GM12878 (cell line): ENCODE measurements at regions not wholly inside any gene's neighbourhood (a gene's known extent, or its start where the extent isn't known, plus 50 kb on each side); places are given as distances from the start of the nearest gene placed in this dataset.

Source experiments
- ATAC-seq: fragments of 200-7000 bp; cut with Tn5 transposase; 3 replicates; pipeline ENCODE4 v1.9.1; 2020; ENCODE audit warnings: mild to moderate bottlenecking, moderate library complexity
- BruUV-seq: library from RNA; stranded (reverse); fragments of 400-500 nt; replicated peaks from 2 replicates; lab custom pipeline; 2021; lab: Mats Ljungman, UMichigan
- CTCF ChIA-PET: fragments of 300-600 bp; sonication (Branson Sonifier 250); formaldehyde crosslinking; extraction: SDS; loops from one replicate; lab custom pipeline; 2021; ENCODE audit warnings: inconsistent platforms; lab: Yijun Ruan, JAX
- POLR2A ChIA-PET: fragments of 350-600 bp; formaldehyde crosslinking; extraction: SDS; loops from one replicate; lab custom pipeline; 2021; ENCODE audit warnings: inconsistent platforms; lab: Charles Lee
- RAD21 ChIA-PET: fragments of 300-600 bp; sonication (Branson Sonifier 250); formaldehyde crosslinking; loops from one replicate; lab custom pipeline; 2023; ENCODE audit warnings: antibody characterized with exemption; ENCODE audit not compliant: unreplicated experiment; lab: Charles Lee
- SMC1A ChIA-PET: fragments of 300-600 bp; sonication (Branson Sonifier 250); formaldehyde crosslinking; loops from one replicate; lab custom pipeline; 2023; ENCODE audit not compliant: unreplicated experiment, uncharacterized antibody; lab: Charles Lee
- DNase-seq: peaks from one replicate; pipeline ENCODE4 v3.0.0-alpha.2; 2011; ENCODE audit warnings: low read depth, low spot score
- FAIRE-seq: peaks from 3 replicates; lab custom pipeline; 2011; peaks lifted over from hg19 to GRCh38; lab: Jason Lieb, UNC
- H2AFZ ChIP-seq: 2 replicates; pipeline ENCODE4 v1.6.0; 2011; ENCODE audit warnings: low read depth, low read length, control low read depth; ENCODE audit not compliant: control insufficient read depth
- H3K27ac ChIP-seq: 2 replicates; pipeline ENCODE4 v1.5.1; 2011; ENCODE audit warnings: control low read depth; ENCODE audit not compliant: control insufficient read depth, insufficient read depth
- H3K27me3 ChIP-seq, 2 experiments: replicated peaks in 1 of 2; 2 replicates each; pipeline versions ENCODE4 v1.6.0 to v1.6.1; 2011; ENCODE audit warnings: low read length in 1 of 2; ENCODE audit not compliant: control insufficient read depth in 2 of 2, insufficient read depth in 2 of 2
- H3K36me3 ChIP-seq, 2 experiments: 2 replicates each; pipeline ENCODE4 v1.5.1; 2011; ENCODE audit warnings: low read length in 1 of 2; ENCODE audit not compliant: control insufficient read depth in 2 of 2, insufficient read depth in 2 of 2
- H3K4me1 ChIP-seq: 2 replicates; pipeline ENCODE4 v1.6.1; 2011; ENCODE audit warnings: mild to moderate bottlenecking, low read length, moderate library complexity, mixed read lengths; ENCODE audit not compliant: control insufficient read depth, insufficient read depth
- H3K4me2 ChIP-seq: 2 replicates; pipeline ENCODE4 v1.6.0; 2011; ENCODE audit warnings: control low read depth; ENCODE audit not compliant: control insufficient read depth, insufficient read depth
- H3K4me3 ChIP-seq: fragments of 200-600 bp; sonication (generic); 2 replicates; pipeline ENCODE4 v1.5.1; 2016
- H3K79me2 ChIP-seq: 2 replicates; pipeline ENCODE4 v1.6.0; 2011; ENCODE audit warnings: low read length; ENCODE audit not compliant: control insufficient read depth, insufficient read depth
- H3K9ac ChIP-seq: 2 replicates; pipeline ENCODE4 v1.8.0; 2011; ENCODE audit warnings: low read length, control low read depth, mixed read lengths; ENCODE audit not compliant: control insufficient read depth, insufficient read depth
- H3K9me3 ChIP-seq: replicated peaks from 3 replicates; pipeline ENCODE4 v1.5.1; 2011; ENCODE audit warnings: mild to moderate bottlenecking, low read length; ENCODE audit not compliant: control insufficient read depth, insufficient read depth
- H4K20me1 ChIP-seq: 2 replicates; pipeline ENCODE4 v1.6.0; 2011; ENCODE audit not compliant: control insufficient read depth, insufficient read depth
- CHD4 ChIP-seq: fragments of 200-600 bp; sonication (generic); IDR thresholded peaks from 2 replicates; pipeline ENCODE4 v1.6.1; 2016; ENCODE audit warnings: mild to moderate bottlenecking
- IKZF2 ChIP-seq, 2 experiments: fragments of 450-650 bp; IDR thresholded peaks; 2 replicates each; pipeline ENCODE4 v1.6.1; 2017; ENCODE audit warnings: mild to moderate bottlenecking in 2 of 2, moderate library complexity in 2 of 2
- MLLT1 ChIP-seq: fragments of 450-650 bp; IDR thresholded peaks from 2 replicates; pipeline ENCODE4 v1.6.1; 2016; ENCODE audit warnings: mild to moderate bottlenecking
- MXI1 ChIP-seq: fragments of 150-350 bp; IDR thresholded peaks from 2 replicates; pipeline ENCODE4 v1.6.1; 2011; ENCODE audit warnings: low read depth, mild to moderate bottlenecking, inconsistent platforms, low read length, improper control_type of control experiment
- NBN ChIP-seq: fragments of 450-650 bp; IDR thresholded peaks from 2 replicates; pipeline ENCODE4 v1.6.1; 2016
- NFYB ChIP-seq: IDR thresholded peaks from 2 replicates; pipeline ENCODE4 v1.6.1; 2011; ENCODE audit warnings: low read depth, mild to moderate bottlenecking, low read length, improper control_type of control experiment, moderate library complexity; ENCODE audit not compliant: insufficient read depth
- USF1 ChIP-seq: IDR thresholded peaks from 2 replicates; pipeline ENCODE4 v1.6.1; 2011; ENCODE audit warnings: borderline replicate concordance, low read depth, mild to moderate bottlenecking, moderate library complexity, mixed read lengths, low read length; ENCODE audit not compliant: insufficient read depth; ENCODE audit errors: extremely low read length
- ZZZ3 ChIP-seq: IDR thresholded peaks from 2 replicates; pipeline ENCODE4 v1.6.1; 2011; ENCODE audit warnings: low read depth; ENCODE audit not compliant: control insufficient read depth, insufficient read length
- WGBS: methylation state at CpG from one replicate; pipeline ENCODE4 v1.1.6; 2016; ENCODE audit warnings: low lambda C conversion rate; ENCODE audit not compliant: insufficient replicate concordance, insufficient coverage; ENCODE audit errors: missing lambda C conversion rate; 5-methylcytosine and 5-hydroxymethylcytosine counted together
- in situ Hi-C: fragments of 300-500 bp; cut with MboI; formaldehyde crosslinking; loops from 9 replicates; pipeline ENCODE4 v1.14.3; 2018; ENCODE audit warnings: mixed read lengths
- intact Hi-C: fragments of 100-400 bp; cut with micrococcal nuclease; formaldehyde crosslinking; loops from one replicate; pipeline ENCODE4 v1.14.2; 2022; ENCODE audit not compliant: unreplicated experiment

- SMC1A ChIA-PET, result no interaction called here
- H3K4me3 ChIP-seq, result no peak overlapping the region
- H4K20me1 ChIP-seq, result no peaks in the 10 kb centered on the region
- in situ Hi-C loops, result no loop called here
- H3K36me3 ChIP-seq, result no peaks in the 10 kb centered on the region
- H3K27ac ChIP-seq, result no peak overlapping the region
- no peak overlapping the region for H2AFZ ChIP-seq
- DNase-seq, result no peak
- RAD21 ChIA-PET, result no interaction called here
- no TSS peak for BruUV-seq
- no peak for ATAC-seq
- FAIRE-seq, result no peak
- 17% methylated on average over 2 of the region's 2 CpGs for WGBS
- no peak overlapping the region for H3K9ac ChIP-seq
- H3K4me1 ChIP-seq, result no peaks in the 10 kb centered on the region
- intact Hi-C loops, result no loop called here
- no peaks in the 10 kb centered on the region for H3K79me2 ChIP-seq
- H3K4me2 ChIP-seq, result no peak overlapping the region
- no peak for TF ChIP-seq CHD4
- TF ChIP-seq MXI1, result no peak
- TF ChIP-seq USF1, result no peak
- TF ChIP-seq IKZF2 (IDR thresholded peaks at IDR 0.05), result no peak
- TF ChIP-seq ZZZ3, result no peak
- TF ChIP-seq NBN, result no peak
- no peak for TF ChIP-seq NFYB
- TF ChIP-seq MLLT1, result no peak
- TF ChIP-seq, all 136 proteins: peak for 0
- ChIA-PET CTCF (no interaction called here), POLR2A (no interaction called here)
- H3K9me3 ChIP-seq, result no peaks in the 10 kb centered on the region
- no peaks in the 10 kb centered on the region for H3K27me3 ChIP-seq
These were observed 512.3 kb downstream of the XIRP2 start for GRCh38 chr2:167400546-167400945.
